Bone marrow (tissue), 2 donors: ENCODE measurements at regions not wholly inside any gene's neighbourhood (a gene's known extent, or its start where the extent isn't known, plus 50 kb on each side); places are given as distances from the start of the nearest gene placed in this dataset.
A peak's percentile ranks its signal among the peaks of the same experiment; 100 is the strongest.

Experiments
- DNase-seq, 2 donors: peaks; one replicate each; lab custom pipeline; 2025; lab: John Stamatoyannopoulos, UW

- DNase-seq: no peak
Observed at GRCh38 chr18:22544626-22545025, 126.9 kb upstream of the CTAGE1 start.

- no peak for DNase-seq
Observed at GRCh38 chr18:22545066-22545760, 127.5 kb upstream of the CTAGE1 start.

- no peak for DNase-seq
Observed at GRCh38 chr18:22546905-22547570, 129.3 kb upstream of the CTAGE1 start.

- DNase-seq: no peak
Observed at GRCh38 chr18:22547807-22548561, 130.3 kb upstream of the CTAGE1 start.

- DNase-seq: no peak
Observed at GRCh38 chr18:22549260-22549937, 131.7 kb upstream of the CTAGE1 start.

GRCh38 chr18:22550366-22550765, 132.7 kb upstream of the CTAGE1 start:
- DNase-seq: no peak

GRCh38 chr18:22550861-22551260, 133.1 kb upstream of the CTAGE1 start:
- no peak for DNase-seq

GRCh38 chr18:22551536-22552151, 133.9 kb upstream of the CTAGE1 start:
- no peak for DNase-seq

- no peak for DNase-seq
Observed at GRCh38 chr18:22552254-22552653, 134.5 kb upstream of the CTAGE1 start.

GRCh38 chr18:22552899-22553460, 135.3 kb upstream of the CTAGE1 start:
- no peak for DNase-seq

- no peak for DNase-seq
Observed at GRCh38 chr18:22556222-22557167, 138.8 kb upstream of the CTAGE1 start.

- DNase-seq: no peak
Observed at GRCh38 chr18:22557168-22557941, 139.6 kb upstream of the CTAGE1 start.

- DNase-seq: no peak
Observed at GRCh38 chr18:22558945-22559385, 141.2 kb upstream of the CTAGE1 start.

GRCh38 chr18:22559414-22560274, 141.9 kb upstream of the CTAGE1 start:
- DNase-seq: peak in 1 of 2 donors; percentile 2

GRCh38 chr18:22560275-22560610, 142.5 kb upstream of the CTAGE1 start:
- no peak for DNase-seq

GRCh38 chr18:22560797-22561196, 143.1 kb upstream of the CTAGE1 start:
- DNase-seq: no peak

GRCh38 chr18:22563164-22563583, 145.5 kb upstream of the CTAGE1 start:
- DNase-seq: no peak

GRCh38 chr18:22564036-22564435, 146.3 kb upstream of the CTAGE1 start:
- no peak for DNase-seq
